ENCODE measurements at regions not wholly inside any gene's neighbourhood (a gene's known extent, or its start where the extent isn't known, plus 50 kb on each side); places are given as distances from the start of the nearest gene placed in this dataset.

DNA sequence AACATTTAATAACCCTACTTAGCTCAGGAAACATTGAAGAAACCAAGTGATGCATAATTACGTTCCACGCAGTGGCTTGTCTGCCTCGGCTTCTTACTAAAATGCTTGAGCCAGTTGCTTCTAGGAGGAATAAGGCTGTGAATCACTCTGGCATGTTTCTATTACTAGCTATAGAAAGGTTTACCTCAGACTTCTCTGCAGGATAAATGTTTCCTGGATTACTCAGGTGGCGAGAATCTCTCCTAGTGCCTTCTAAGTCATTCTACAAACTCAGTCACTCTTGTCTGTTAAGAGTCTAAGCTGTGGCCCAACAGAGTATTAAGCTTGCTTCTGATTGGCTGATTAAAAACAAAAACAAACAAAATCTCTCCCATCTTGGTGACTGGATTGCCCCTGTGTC lies 92.0 kb upstream of the RALGPS2 start:
- TF ChIP-seq, protein P1, sequence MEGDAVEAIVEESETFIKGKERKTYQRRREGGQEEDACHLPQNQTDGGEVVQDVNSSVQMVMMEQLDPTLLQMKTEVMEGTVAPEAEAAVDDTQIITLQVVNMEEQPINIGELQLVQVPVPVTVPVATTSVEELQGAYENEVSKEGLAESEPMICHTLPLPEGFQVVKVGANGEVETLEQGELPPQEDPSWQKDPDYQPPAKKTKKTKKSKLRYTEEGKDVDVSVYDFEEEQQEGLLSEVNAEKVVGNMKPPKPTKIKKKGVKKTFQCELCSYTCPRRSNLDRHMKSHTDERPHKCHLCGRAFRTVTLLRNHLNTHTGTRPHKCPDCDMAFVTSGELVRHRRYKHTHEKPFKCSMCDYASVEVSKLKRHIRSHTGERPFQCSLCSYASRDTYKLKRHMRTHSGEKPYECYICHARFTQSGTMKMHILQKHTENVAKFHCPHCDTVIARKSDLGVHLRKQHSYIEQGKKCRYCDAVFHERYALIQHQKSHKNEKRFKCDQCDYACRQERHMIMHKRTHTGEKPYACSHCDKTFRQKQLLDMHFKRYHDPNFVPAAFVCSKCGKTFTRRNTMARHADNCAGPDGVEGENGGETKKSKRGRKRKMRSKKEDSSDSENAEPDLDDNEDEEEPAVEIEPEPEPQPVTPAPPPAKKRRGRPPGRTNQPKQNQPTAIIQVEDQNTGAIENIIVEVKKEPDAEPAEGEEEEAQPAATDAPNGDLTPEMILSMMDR (IDR thresholded peaks at IDR 0.05): no peak
- no peak for TF ChIP-seq ZFX (IDR thresholded peaks at IDR 0.05; ENCODE audit: borderline replicate concordance)
